ENCODE measurements at regions not wholly inside any gene's neighbourhood (a gene's known extent, or its start where the extent isn't known, plus 50 kb on each side); places are given as distances from the start of the nearest gene placed in this dataset.

DNA sequence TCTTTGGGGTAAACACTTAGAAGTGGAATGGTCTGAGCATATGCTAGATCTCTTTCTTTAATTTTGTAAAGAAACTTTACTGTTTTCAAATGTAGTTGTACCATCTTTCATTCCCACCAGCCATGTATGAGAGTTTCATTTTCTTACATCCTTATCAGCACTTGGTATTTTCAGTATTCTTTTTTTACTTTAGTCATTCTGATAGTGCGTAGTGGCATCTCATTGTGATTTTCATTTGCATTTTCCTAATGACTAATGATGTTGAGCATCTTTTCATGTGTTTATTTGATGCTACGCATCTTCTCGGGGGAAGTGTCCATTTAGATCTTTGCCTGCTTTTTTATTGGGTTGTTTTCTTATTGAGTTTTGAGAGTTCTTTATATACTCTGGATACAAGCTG is 71.3 kb upstream of the PRPS1 start:
- TF ChIP-seq CTCF (IDR thresholded peaks at IDR 0.05; ENCODE audit: insufficient read depth, low read depth, low read length, missing control alignments), result no peak
- no peak overlapping the region for H3K4me3 ChIP-seq (ENCODE audit: low read length)
- no peak for DNase-seq (ENCODE audit: low read depth)

- no peak for TF ChIP-seq CTCF (IDR thresholded peaks at IDR 0.05; ENCODE audit: insufficient read depth, low read depth, low read length, missing control alignments)
- no peak overlapping the region for H3K4me3 ChIP-seq (ENCODE audit: low read length)
- DNase-seq (ENCODE audit: low read depth), result no peak
These were observed 68.8 kb upstream of the PRPS1 start for GRCh38 chrX:107559506-107559905.

DNA sequence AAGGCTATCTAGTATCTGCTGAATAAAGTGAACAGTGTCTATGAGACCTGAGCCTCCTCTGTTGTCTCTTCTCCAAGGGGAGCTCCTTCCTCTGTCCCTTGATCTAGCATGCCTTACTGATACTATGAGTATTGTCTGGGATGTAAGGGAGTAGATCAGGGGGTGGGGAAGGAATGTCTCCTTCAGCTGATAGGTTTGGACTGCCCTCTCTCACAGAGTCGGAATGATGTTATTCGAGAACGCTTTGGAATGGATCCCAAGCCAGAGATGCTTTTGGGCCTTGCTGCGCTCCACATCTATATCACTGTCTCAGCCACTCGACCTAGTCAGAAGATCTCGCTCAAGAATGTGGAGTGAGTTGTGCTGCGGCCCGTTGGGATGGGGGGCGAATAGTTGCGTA is 68.3 kb upstream of the PRPS1 start:
- no peak for DNase-seq (ENCODE audit: low read depth)
- no peak overlapping the region for H3K4me3 ChIP-seq (ENCODE audit: low read length)
- TF ChIP-seq CTCF (IDR thresholded peaks at IDR 0.05; ENCODE audit: insufficient read depth, low read depth, low read length, missing control alignments), result no peak

- DNase-seq (ENCODE audit: low read depth), result no peak
- TF ChIP-seq CTCF (IDR thresholded peaks at IDR 0.05; ENCODE audit: insufficient read depth, low read depth, low read length, missing control alignments), result no peak
- H3K4me3 ChIP-seq (ENCODE audit: low read length), result no peak overlapping the region
These were observed 67.3 kb upstream of the PRPS1 start for GRCh38 chrX:107560980-107561379.

DNA sequence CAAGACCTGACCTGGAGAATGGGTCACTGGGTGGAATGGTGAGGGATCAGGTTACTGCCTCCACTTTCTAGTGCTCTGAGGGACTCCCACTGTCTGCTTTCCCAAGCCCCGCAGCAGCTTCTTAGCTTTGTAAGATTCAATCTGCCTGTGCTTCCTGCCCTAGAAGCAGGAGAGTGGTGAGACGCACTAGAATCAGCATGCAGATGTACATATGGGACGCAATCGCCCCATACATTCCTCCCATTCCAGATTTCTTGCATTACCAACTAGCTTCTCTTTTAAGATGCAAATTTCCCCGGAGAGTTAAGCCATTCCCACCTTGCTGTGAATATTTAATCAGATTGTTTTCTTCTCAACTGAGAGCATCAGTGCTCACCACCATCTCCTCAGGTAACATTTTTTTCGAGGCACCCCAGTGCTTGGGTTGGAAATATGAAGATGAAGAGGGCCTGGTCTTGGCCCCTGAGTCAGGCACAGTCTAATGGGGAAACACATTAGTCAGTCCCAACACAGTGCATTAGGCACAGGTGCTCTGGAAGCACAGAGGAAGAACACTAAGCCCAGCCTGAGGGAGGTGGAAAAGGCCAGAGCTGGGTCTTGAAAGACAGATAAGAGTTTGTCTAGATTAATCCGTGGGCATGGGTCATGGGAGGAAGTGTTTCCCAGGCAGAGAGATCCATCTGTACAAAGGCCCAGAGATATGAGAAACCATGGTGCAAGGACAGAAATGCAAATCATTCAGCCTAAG is 66.7 kb upstream of the PRPS1 start:
- no peak for DNase-seq (ENCODE audit: low read depth)
- H3K4me3 ChIP-seq (ENCODE audit: low read length), result no peak overlapping the region
- TF ChIP-seq CTCF (IDR thresholded peaks at IDR 0.05; ENCODE audit: insufficient read depth, low read depth, low read length, missing control alignments), result no peak

DNA sequence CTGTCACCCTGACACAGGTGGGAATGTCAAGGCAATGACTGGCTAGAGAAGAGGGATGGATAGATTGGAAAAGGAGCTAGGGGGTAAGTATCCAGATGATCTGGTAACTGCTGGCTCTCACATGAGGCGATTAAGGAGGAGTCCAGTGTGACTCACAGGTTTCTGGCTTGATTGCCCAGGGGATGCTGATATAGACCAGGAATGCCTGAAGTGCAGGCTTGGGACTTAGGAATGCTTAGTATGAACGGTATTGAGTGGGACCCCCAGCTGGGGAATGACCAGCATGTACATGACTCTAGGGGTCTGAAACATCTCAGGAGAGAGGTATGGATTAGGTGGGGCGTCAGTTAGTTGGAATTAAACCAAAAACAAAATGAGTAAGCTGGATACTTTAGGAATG is 65.8 kb upstream of the PRPS1 start:
- no peak overlapping the region for H3K4me3 ChIP-seq (ENCODE audit: low read length)
- TF ChIP-seq CTCF (IDR thresholded peaks at IDR 0.05; ENCODE audit: insufficient read depth, low read depth, low read length, missing control alignments), result no peak
- DNase-seq (ENCODE audit: low read depth), result peak; percentile 40

- H3K4me3 ChIP-seq (ENCODE audit: low read length), result no peak overlapping the region
- no peak for DNase-seq (ENCODE audit: low read depth)
- TF ChIP-seq CTCF (IDR thresholded peaks at IDR 0.05; ENCODE audit: insufficient read depth, low read depth, low read length, missing control alignments), result no peak
These were observed 64.5 kb upstream of the PRPS1 start for GRCh38 chrX:107563824-107564223.

All from epithelial cell of esophagus (primary cell).